Glomerular endothelial cell (primary cell): ENCODE measurements at regions not wholly inside any gene's neighbourhood (a gene's known extent, or its start where the extent isn't known, plus 50 kb on each side); places are given as distances from the start of the nearest gene placed in this dataset.

Experiments used
- DNase-seq: peaks from one replicate; pipeline ENCODE4 v3.0.0-alpha.2; 2011; ENCODE audit warnings: low read depth, low spot score; ENCODE audit errors: extremely low read depth

GRCh38 chr3:64290161-64290560 lies 64.9 kb upstream of the PRICKLE2 start:
- no peak for DNase-seq

DNA sequence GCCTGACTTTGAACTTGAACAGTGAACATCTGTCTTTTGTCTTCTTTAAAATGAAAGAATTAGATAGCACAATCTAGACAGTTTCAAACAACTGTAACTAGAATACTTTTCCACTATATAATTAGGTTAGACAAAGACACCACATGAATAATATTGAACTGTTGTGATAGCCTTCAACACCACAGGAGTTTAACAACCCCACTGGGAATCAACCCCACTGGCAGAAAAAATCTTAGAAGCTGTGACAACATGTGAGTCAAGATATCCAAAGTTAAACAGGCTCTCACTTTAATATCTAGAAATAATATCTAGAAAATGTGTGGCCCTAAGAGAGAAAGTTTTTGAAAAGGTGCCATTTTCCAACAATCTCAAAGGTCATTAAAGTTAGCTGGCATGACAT lies 64.4 kb upstream of the PRICKLE2 start:
- no peak for DNase-seq

GRCh38 chr3:64278625-64279024 lies 53.4 kb upstream of the PRICKLE2 start:
- no peak for DNase-seq

GRCh38 chr3:64276131-64276530 lies 50.9 kb upstream of the PRICKLE2 start:
- DNase-seq, result no peak
